Hematopoietic multipotent progenitor cell treated with erythropoietin and hydrocortisone succinate and interleukin-3 and kit ligand, for 4 days (in vitro differentiated cells): ENCODE measurements at regions not wholly inside any gene's neighbourhood (a gene's known extent, or its start where the extent isn't known, plus 50 kb on each side); places are given as distances from the start of the nearest gene placed in this dataset.

Experiments
- DNase-seq: peaks from one replicate; pipeline ENCODE4 v3.0.0-alpha.2; 2015

DNA sequence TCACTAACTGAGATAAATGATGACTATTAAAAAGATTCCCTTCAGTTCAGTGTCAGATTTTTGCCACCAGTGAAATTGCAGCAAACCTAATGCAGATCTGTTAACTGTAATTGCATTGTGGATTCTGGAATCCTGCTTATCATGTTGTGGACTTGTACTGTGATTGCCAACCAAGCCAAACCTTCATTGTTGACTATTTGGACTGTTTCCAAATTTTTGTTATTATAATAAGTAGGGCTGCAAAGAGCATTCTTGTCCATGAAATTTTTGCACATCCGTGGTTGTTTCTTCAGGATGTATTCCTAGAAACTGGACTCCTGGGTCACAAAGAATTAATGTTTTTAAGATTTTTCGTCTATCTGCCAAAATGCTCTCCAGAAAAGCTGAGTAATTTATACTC lies 281.6 kb upstream of the ZMIZ1 start:
- DNase-seq: no peak

DNA sequence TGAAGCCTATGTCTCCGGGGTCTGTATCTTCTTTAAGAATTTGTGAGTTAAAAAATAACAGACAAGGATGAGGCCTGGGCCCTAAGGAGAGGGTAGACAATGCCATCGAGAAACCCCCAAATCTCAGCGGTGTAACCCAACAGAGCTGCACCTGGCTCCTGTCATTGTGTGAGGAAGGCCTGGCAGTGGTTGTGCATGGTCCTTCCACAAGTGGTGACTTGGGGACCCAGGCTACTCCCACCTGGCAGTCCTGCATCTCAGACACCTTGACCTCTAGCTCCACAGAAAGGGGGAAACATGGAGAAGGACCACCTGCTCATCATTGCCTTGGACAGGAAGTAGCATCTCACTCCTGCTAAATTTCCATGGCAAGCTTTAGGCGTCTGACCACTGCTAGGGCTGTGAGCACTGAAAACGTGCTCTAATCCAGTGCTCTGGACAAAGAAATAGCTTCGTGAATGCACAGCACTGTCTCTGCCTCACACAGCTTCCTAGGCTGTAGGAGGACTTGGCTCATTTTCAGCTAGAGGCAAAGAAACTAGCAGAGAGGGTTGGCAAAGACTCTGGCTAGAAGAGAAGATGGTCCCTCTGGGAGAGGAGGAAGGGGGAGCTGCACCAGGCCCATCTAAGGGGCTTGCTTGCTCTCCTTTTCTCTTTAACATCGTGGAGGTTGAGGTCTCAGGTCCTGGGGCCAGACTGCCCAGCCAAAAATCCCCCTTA lies 273.9 kb upstream of the ZMIZ1 start:
- no peak for DNase-seq

DNA sequence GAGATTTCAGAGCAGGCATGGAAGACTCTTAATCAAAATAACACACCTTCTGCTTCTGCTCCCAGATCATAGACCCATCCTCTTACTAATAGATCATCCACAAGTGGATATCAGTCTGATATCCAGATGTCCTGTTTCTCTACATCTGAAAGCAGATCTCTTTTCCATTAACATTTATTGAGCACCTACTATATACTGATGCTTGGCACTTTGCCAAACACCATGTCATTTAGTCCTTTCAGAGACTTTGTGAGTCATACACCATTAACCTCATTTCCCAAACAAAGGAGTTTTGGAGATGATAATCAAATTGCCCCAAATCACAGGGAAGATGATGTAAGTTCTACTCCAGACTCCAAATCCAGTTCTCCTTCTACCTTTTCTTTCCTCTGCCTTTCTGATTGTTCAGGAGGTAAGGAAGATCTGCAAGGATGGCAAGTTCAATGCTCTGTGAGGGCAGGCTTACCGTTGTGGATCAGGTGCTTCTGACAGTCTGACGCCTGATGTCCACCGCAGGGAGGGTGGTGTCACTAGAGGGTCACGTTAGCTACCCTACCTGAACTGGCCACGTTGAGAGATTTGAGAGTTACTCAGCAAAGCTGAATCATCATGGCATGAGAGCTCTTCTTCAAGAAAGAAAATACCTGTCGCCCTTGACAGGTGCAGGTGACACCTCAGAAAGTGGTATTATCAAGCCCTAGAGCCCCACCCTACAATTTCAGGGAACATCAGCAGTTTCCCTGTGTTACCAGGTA lies 269.6 kb upstream of the ZMIZ1 start:
- DNase-seq: no peak

DNA sequence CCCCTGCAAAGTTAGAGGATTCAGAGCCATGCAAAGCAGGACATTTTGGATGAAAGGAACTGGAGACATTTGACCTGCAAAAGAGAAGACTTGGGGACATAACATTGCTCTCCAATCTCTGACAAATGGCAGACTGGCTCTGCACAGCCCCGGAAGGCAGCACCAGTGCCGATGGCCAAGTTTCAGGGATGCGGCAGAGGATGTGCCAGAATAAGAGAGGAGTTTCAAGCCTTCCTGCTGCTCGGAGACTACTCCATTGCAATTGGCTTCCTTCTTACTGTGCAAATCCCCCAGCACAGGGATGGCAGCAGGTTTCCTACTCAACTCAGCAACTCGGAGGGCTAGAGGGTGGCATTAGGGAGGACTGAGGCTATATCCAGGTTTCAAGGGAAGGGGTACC lies 268.8 kb upstream of the ZMIZ1 start:
- DNase-seq: no peak

DNA sequence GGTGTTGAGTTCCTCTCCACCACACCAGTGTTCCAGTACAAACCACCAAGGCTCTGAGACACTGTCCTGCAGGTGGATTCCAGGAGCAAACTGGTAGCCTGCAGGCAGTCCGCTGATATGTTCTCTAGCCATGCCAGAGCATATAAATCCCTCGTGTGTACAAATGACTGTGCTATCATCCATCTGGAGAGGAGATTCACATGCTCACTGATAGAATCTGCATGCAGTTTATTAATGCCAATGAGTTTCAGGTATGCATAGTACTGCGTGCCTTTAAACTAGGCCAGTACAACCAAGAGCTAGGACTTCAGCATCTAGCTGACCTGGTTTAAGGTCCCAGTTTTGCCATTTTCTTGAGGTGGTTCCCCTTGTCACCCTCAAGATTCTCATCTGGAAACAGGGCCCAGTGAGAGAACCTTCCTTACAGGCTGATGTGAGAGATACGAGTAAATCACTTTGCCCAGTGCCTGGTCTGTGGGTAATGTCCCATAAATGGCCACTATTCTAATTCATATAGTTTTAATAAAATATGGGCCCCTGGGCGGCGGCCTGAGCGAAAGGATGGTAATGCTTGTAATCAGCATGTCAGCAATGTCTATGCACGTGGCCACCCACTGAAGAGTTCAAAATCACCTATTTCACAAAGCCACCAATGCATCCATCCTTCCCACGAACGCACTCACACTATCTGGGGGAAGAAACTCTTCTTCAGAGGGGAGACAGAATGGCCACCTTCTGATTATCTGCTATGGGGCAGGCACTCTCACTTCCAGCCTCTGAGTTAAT lies 268.0 kb upstream of the ZMIZ1 start:
- DNase-seq: no peak

DNA sequence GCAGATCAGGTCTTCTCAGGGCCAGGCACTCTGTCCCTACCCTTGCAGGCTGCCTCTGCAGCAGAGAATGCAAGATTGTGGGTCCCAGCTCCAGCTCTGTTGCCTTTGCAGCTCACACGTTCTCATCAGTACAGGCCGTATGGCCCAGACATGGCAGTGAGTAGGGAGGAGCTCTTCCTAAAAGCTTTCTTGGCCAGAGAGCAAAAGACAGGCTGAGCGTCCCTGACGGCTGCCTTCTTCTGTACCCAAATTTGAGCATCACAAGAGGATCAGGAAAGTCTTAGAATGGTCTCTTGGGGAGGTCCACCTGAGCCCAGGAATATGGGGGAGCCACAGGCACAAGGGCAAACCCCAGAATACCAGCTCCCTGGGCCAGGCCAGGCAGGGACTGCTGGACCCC lies 266.3 kb upstream of the ZMIZ1 start:
- DNase-seq: no peak

DNA sequence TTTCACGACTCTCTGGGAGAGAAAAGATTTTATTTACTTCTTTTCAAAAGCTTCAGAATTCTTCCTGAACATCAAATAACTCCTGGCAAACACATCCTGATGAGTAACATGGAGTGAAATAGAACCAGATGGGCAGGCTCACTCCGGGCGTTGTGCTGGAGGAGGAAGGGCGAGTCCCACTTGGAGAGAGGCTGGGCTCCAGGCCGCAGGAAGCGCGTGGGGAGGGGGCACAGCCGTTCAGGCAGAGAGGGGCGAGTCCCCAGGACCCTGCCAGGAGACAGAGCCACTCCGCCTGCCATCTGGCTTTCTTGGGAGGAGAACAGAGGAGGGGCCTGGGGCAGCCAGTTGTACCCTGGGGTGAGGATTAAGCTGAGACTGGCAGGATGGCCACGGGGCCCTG lies 265.9 kb upstream of the ZMIZ1 start:
- DNase-seq: no peak

DNA sequence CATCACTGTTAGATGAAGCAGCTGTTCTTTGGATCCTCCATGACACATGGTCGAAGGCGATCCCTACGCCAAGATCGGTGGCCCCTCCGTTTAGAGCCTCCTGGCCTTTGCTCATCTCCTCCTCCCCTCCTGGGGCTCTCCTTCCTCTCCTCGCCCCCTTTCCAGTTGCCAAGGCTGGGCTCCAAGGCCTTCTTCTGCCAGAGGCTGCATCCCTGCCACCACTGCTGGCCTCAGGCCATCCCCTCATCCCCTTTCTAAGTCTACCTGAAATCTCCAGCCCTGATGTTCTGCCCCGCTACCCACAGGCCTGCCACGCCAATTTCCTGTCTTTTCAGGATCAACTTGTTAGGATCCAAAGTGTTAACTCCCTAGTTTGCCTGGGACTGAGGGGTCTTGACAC lies 265.1 kb upstream of the ZMIZ1 start:
- DNase-seq: no peak

DNA sequence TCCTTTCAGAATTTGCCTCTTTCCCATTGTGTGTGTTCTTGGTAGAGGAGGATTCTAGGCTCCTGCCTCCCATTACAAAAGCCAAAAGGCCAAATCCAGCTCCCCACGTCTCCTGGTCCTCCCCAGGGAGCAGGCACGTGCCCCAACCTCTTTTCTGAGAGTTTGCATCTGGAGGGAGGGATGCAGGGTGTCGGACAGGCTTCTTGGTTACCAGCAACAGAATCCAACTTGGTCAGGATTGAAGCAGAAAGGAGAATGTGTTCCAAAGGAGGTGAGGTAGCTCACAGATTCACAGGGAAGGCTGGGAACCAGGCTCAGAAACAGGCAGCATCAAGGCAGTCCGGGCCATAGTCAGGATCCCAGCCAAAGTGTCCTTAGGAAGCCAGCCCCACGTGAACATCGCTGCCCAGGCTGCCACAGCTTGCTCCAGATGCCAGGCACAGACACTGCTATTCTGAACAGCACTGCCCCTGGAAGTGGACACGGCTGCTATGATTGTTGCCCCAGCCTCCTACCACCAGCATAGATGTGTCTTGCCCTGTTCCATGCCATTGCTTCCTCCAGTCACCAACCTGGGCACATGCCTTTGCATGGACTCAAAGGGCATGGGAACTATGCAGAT lies 264.2 kb upstream of the ZMIZ1 start:
- DNase-seq: no peak

DNA sequence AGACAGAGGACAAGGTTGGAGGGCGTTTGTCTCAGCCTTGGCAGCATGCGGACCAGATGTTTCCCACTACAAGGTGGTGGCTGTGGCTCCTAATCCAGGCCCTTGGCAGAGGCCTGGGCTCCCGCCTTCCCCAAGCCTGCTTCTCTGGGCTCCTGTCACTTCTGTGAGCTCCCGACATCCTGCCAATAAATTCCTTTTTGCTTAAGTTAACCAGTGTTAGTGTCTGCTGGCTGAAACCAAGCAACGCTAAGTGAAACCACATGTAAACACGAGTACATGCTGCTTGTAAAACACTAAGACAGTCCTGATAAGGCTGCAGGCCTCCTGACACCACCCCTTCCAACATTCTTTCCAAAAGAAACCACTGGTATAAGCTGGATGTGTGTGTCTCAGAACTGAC lies 263.6 kb upstream of the ZMIZ1 start:
- peak; percentile 5 for DNase-seq

DNA sequence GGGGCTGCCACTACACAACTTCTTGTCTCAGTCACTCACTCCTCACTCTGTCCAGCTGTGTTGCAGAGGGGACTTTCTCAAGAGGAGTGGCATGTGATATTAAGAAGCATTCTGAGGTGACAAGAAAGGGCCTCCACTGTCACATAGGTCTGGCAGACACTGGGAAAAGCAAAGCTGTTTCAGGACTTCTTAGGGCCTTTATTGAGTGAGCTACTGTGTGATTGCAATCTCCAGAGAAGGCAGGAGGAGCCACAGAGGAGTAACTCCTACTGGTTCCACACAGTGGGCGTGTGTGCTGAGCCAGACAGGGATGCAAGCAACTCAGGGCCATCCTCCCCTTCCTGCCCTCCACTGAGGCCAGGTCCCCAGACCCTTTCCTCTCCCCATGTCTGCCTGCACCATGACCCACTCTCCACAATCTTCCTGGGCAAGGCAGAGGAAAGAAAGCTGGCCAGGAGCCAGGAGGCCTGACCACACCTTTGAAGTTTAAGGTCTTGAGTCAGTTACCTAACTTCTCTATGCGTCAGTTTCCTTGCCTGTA lies 262.0 kb upstream of the ZMIZ1 start:
- peak; percentile 10 for DNase-seq

DNA sequence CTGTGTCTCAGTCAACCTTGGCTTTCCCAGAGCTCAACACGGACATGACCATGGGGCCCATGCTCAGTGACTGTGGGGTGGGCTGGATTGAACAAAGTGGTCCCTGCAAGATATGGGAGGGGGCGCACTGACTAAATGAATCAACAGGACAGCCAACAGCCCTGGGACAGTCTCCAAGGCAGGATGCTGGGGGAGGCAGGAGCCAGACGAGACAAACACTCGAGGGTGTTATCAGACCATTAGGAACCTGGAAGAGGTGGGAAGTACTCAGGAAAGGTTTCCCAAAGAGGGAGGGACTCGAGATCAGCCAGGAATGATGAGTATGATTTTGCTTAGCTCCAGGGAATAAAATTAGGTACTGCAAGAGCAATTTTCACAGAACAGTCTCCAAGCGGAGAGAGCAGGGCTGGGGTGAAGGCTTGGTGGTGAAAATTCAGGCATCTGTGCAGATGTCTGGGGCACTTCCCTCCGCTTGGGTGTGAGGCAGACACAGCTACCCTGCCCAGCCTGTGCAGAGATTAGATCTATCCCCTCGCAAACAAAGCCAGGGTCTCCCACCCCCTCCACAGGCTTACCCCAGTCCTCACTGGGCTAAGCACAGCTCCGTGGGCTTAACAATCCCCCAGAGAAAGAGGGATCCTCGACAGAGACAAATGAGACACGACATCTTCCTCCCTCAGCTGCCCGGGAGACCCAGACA lies 261.1 kb upstream of the ZMIZ1 start:
- no peak for DNase-seq

DNA sequence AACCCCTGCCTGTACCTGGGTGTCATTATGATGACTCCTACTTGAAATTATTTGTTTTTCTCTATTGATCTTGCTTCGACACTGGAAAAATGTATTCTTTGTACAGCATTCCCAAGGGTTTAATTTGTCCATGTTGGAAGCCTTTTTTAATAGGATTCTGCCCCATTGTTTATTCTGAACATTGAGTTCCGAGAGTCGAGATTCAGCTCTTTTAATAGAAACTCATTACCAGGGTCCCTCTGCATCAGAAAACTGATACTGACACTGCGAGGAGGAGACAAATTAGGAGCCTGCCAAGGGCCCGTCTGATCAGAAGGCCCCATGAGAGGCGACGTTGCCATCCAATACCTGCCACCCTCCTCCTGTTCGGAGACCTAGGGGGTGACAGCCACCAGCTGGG lies 260.5 kb upstream of the ZMIZ1 start:
- no peak for DNase-seq

DNA sequence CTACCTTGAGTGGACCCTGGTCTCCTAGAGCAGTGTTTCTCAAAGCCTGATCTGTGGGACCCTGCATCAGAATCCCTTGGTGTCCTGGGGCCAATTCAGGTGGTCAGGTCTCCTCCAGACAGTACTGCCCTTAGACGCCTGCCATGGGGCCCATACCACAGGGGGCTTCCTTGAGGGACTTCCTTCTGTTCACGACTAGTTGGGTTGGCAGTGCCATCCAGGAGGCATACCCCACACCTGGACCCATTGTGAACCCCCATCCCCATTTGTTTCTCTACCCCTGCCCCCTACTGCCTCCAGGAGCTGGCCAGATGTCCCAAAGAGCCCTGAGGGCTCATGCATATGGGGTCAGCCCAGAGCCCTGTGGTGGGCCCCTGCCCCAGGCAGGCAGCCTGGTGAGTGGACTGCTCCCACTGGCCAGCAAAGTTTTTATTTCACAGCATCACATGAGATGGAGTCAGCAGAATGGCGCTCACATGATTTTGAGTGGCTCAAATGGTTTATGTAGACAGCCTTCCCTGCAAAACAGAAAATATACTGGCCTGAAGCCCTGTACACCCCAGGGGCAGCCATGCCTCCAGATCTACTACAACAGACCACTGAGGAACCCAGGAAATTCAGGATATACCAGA lies 259.9 kb upstream of the ZMIZ1 start:
- no peak for DNase-seq

DNA sequence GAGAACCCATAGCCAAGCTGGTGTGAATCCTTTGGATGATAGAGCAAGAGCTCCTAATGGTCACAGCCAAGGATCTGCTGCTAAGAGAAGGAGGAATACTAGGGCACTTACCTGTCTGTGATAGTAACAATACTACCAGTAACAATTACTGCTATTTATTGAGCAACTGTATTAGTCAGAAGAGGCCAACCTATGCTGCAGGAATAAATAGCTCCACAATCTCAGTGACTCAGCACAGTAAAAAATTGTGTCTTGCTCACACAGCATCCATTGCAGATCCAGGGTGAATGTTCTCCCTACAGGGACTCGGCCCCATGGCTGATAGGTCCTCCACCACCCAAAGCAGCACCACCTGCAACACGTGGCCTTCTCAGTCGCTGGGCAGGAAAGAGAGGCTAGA lies 257.6 kb upstream of the ZMIZ1 start:
- no peak for DNase-seq

DNA sequence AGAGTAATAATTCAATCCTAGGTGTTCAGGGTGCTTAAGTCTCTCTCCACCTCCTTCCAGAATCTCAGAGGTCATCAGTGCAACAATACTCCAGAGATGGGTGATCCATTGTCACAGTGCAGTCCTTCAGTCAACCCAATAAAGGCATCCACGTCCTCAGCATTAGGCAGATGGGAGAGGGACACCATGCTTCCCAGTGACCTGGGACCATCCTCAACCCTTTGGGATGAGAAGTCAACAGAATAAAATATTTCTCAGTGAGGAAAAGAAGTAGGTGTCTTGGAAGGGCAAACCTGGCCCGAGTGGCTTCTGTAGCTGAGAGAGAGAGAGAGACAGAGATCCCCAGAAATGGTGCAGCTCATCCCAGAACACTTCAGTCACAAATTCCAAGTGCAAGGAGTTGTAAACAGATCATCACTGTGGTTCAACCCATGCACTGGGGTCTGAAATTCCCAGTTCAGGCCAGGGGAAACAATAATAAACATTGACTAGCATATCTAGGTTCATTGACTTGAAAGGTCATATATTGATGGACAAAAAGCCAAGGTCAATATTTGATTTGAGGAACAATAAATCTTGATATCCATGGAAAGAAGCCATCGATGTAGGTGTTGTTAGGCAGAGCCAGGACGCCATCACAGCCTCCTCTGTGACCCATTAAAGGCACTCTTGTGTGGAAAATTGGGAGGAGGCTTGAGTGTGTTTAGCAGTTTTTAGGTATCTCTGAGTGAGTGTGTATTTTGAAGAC lies 256.0 kb upstream of the ZMIZ1 start:
- no peak for DNase-seq

DNA sequence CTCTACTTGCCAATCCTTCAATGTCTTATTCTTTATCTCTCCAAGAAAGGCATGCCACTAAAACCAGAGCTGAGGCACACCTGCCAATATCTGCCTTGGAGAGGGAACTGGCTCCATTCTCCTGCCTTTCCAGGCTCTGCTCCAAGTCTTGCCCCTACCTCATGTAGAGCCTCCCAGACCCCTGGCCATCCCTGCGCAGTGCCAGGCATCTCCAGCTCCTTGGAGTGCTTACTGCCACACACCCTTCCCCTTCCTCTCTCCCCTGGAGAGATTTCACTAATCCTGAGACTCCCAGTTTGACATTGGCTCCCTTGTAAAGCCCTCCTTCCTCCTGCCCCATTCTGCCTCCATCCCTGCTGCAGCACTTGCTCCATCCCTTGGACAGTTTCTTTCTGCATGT lies 255.2 kb upstream of the ZMIZ1 start:
- DNase-seq: no peak

DNA sequence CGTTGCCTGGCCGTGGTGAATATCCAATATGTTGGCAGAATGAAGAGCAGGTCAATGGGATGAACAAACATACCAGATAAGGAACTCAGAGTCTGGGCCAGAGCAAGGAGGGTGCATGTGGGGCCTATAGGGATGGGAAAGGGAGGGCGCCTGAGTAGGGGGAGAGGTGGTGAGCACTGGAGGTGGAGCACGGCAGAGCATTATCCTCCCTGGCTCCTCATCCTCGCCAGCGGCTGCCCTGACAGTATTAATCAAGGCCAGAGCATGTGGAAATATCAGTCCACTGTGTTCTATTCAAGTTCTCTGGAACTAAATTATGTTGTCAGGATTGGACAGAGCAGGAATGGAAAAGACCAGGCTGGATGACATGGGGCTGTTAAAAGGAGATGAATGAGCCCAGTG lies 254.8 kb upstream of the ZMIZ1 start:
- DNase-seq: no peak

DNA sequence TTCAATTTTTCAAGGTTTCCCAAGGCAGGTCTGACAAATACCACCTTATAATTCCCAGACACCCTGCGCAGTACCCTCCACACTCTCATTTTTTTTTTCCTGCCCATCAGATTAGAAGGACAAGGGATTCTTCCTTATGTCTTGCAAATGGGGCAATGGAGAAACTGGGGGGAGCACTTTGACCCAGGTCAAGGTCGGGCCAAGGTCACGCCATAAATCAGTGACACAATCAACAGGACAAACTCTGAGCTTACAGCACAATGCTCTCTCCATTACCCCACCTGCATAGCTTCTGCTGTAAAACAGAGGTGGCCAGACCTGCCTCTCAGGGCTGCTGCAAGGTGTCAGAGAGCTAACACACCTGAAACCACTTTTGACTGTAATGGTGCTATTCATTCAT lies 254.4 kb upstream of the ZMIZ1 start:
- DNase-seq: no peak

DNA sequence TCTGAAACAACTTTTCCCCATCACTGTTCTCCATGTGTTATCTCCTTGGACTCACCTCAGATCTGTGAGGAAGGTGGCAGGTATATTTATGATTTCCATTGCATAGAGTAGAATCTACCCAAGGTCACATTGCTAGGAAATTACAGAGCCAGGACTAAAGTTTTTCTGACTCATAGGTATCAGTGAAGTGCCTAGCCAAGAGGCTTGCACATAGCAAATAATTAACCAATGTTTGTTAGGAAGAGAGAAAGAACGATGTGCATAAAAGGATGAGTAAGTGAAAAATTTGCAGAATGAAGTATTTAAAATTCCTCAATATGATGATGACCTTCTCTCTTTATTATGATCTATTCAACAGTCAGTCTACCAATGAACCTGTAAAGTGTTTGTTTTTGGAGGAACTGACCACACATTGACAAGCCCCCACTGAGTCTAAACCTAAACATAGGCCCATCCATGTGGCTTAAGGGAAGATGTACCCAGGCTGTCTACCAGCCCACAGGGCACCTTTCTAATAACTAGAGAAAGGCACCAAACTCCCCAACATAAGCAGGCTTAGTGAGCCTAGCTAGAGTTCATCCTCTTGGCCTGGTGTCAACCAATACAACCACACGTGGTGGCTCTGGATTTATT lies 252.9 kb upstream of the ZMIZ1 start:
- no peak for DNase-seq

DNA sequence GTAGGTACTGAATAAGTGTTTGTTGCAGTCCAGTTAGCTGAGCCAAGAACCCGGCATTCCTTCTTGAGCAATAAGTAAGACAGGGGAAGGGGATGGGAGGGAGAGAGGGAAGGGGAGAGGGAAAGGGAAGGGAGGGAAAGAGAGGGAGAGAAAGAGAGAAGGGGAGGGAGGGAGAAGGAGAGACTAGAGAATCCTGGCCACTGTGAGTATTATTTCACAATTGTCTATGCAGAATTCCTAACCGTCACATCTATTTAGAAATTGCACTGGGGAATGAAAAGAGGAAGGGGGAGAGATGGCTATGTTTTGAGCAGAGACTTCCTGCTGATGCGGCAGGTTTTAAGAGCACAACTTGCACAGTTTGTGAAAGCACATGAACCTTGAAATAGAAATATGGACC lies 251.4 kb upstream of the ZMIZ1 start:
- DNase-seq: peak; percentile 25
